ENCODE measurements at regions not wholly inside any gene's neighbourhood (a gene's known extent, or its start where the extent isn't known, plus 50 kb on each side); places are given as distances from the start of the nearest gene placed in this dataset.

GRCh38 chr13:106344342-106344741 is 191.1 kb downstream of the EFNB2 start:
- no peaks in the 10 kb centered on the region for H3K36me3 ChIP-seq (ENCODE audit: insufficient read depth, insufficient read length, low read length)
- no peak for TF ChIP-seq SUZ12 (IDR thresholded peaks at IDR 0.05; ENCODE audit: extremely low read depth, insufficient read depth, insufficient read length)
- TF ChIP-seq ZNF274 (IDR thresholded peaks at IDR 0.05; ENCODE audit: low read depth, low read length): no peak
- no peak for TF ChIP-seq YY1 (IDR thresholded peaks at IDR 0.05; ENCODE audit: insufficient read depth, insufficient read length)
- no peak overlapping the region for H3K9ac ChIP-seq (ENCODE audit: insufficient read length, low read depth)
- no peak overlapping the region for H3K4me3 ChIP-seq (ENCODE audit: insufficient read length, low read depth)
- DNase-seq (ENCODE audit: low read depth, low spot score): no peak
- no peaks in the 10 kb centered on the region for H3K27me3 ChIP-seq (ENCODE audit: insufficient read depth, insufficient read length)
- no peaks in the 10 kb centered on the region for H3K4me1 ChIP-seq (ENCODE audit: insufficient read depth, insufficient read length)
- H3K9me3 ChIP-seq (ENCODE audit: insufficient read depth, low read length): peaks cover 14% of the 10 kb centered on the region

- no peak for DNase-seq (ENCODE audit: low read depth, low spot score)
- no peaks in the 10 kb centered on the region for H3K4me1 ChIP-seq (ENCODE audit: insufficient read depth, insufficient read length)
- H3K9ac ChIP-seq (ENCODE audit: insufficient read length, low read depth): no peak overlapping the region
- H3K36me3 ChIP-seq (ENCODE audit: insufficient read depth, insufficient read length, low read length): no peaks in the 10 kb centered on the region
- no peak overlapping the region for H3K4me3 ChIP-seq (ENCODE audit: insufficient read length, low read depth)
- peaks cover 14% of the 10 kb centered on the region for H3K9me3 ChIP-seq (ENCODE audit: insufficient read depth, low read length)
- TF ChIP-seq SUZ12 (IDR thresholded peaks at IDR 0.05; ENCODE audit: extremely low read depth, insufficient read depth, insufficient read length) (no peak), YY1 (IDR thresholded peaks at IDR 0.05; ENCODE audit: insufficient read depth, insufficient read length) (no peak), ZNF274 (IDR thresholded peaks at IDR 0.05; ENCODE audit: low read depth, low read length) (no peak)
- H3K27me3 ChIP-seq (ENCODE audit: insufficient read depth, insufficient read length): no peaks in the 10 kb centered on the region
Measured at GRCh38 chr13:106343836-106344235, 191.6 kb downstream of the EFNB2 start.

GRCh38 chr13:106340249-106340648 is 195.2 kb downstream of the EFNB2 start:
- TF ChIP-seq ZNF274 (IDR thresholded peaks at IDR 0.05; ENCODE audit: low read depth, low read length) (no peak), YY1 (IDR thresholded peaks at IDR 0.05; ENCODE audit: insufficient read depth, insufficient read length) (no peak), SUZ12 (IDR thresholded peaks at IDR 0.05; ENCODE audit: extremely low read depth, insufficient read depth, insufficient read length) (no peak)
- no peak for DNase-seq (ENCODE audit: low read depth, low spot score)
- no peaks in the 10 kb centered on the region for H3K4me1 ChIP-seq (ENCODE audit: insufficient read depth, insufficient read length)
- no peak overlapping the region for H3K4me3 ChIP-seq (ENCODE audit: insufficient read length, low read depth)
- H3K9ac ChIP-seq (ENCODE audit: insufficient read length, low read depth): no peak overlapping the region
- no peaks in the 10 kb centered on the region for H3K27me3 ChIP-seq (ENCODE audit: insufficient read depth, insufficient read length)
- H3K9me3 ChIP-seq (ENCODE audit: insufficient read depth, low read length): peaks cover 14% of the 10 kb centered on the region
- H3K36me3 ChIP-seq (ENCODE audit: insufficient read depth, insufficient read length, low read length): no peaks in the 10 kb centered on the region

- Histone ChIP-seq H3K9ac (ENCODE audit: insufficient read length, low read depth) (no peak overlapping the region), H3K27me3 (ENCODE audit: insufficient read depth, insufficient read length) (no peaks in the 10 kb centered on the region), H3K9me3 (ENCODE audit: insufficient read depth, low read length) (peaks cover 14% of the 10 kb centered on the region), H3K4me1 (ENCODE audit: insufficient read depth, insufficient read length) (no peaks in the 10 kb centered on the region), H3K36me3 (ENCODE audit: insufficient read depth, insufficient read length, low read length) (no peaks in the 10 kb centered on the region), H3K4me3 (ENCODE audit: insufficient read length, low read depth) (no peak overlapping the region)
- no peak for DNase-seq (ENCODE audit: low read depth, low spot score)
- no peak for TF ChIP-seq SUZ12 (IDR thresholded peaks at IDR 0.05; ENCODE audit: extremely low read depth, insufficient read depth, insufficient read length)
- TF ChIP-seq YY1 (IDR thresholded peaks at IDR 0.05; ENCODE audit: insufficient read depth, insufficient read length): no peak
- TF ChIP-seq ZNF274 (IDR thresholded peaks at IDR 0.05; ENCODE audit: low read depth, low read length): no peak
Measured at GRCh38 chr13:106337096-106337850, 198.2 kb downstream of the EFNB2 start.

- no peak for DNase-seq (ENCODE audit: low read depth, low spot score)
- no peak overlapping the region for H3K9ac ChIP-seq (ENCODE audit: insufficient read length, low read depth)
Measured at GRCh38 chr13:106336668-106337067, 198.8 kb downstream of the EFNB2 start.

GRCh38 chr13:106332621-106333020 is 202.8 kb downstream of the EFNB2 start:
- Histone ChIP-seq H3K27me3 (ENCODE audit: insufficient read depth, insufficient read length) (no peaks in the 10 kb centered on the region), H3K4me3 (ENCODE audit: insufficient read length, low read depth) (no peak overlapping the region), H3K36me3 (ENCODE audit: insufficient read depth, insufficient read length, low read length) (no peaks in the 10 kb centered on the region), H3K9ac (ENCODE audit: insufficient read length, low read depth) (no peak overlapping the region), H3K4me1 (ENCODE audit: insufficient read depth, insufficient read length) (no peaks in the 10 kb centered on the region), H3K9me3 (ENCODE audit: insufficient read depth, low read length) (no peaks in the 10 kb centered on the region)
- DNase-seq (ENCODE audit: low read depth, low spot score): no peak
- TF ChIP-seq YY1 (IDR thresholded peaks at IDR 0.05; ENCODE audit: insufficient read depth, insufficient read length) (no peak), ZNF274 (IDR thresholded peaks at IDR 0.05; ENCODE audit: low read depth, low read length) (no peak), SUZ12 (IDR thresholded peaks at IDR 0.05; ENCODE audit: extremely low read depth, insufficient read depth, insufficient read length) (no peak)

More at GRCh38 chr13:106336668-106337067, 198.8 kb downstream of the EFNB2 start:
- H3K9me3 ChIP-seq (ENCODE audit: insufficient read depth, low read length): peaks cover 14% of the 10 kb centered on the region
- H3K4me1 ChIP-seq (ENCODE audit: insufficient read depth, insufficient read length): no peaks in the 10 kb centered on the region
- H3K4me3 ChIP-seq (ENCODE audit: insufficient read length, low read depth): no peak overlapping the region
- H3K27me3 ChIP-seq (ENCODE audit: insufficient read depth, insufficient read length): no peaks in the 10 kb centered on the region
- no peaks in the 10 kb centered on the region for H3K36me3 ChIP-seq (ENCODE audit: insufficient read depth, insufficient read length, low read length)
- TF ChIP-seq SUZ12 (IDR thresholded peaks at IDR 0.05; ENCODE audit: extremely low read depth, insufficient read depth, insufficient read length) (no peak), ZNF274 (IDR thresholded peaks at IDR 0.05; ENCODE audit: low read depth, low read length) (no peak), YY1 (IDR thresholded peaks at IDR 0.05; ENCODE audit: insufficient read depth, insufficient read length) (no peak)

- Histone ChIP-seq H3K9ac (ENCODE audit: insufficient read length, low read depth) (no peak overlapping the region), H3K27me3 (ENCODE audit: insufficient read depth, insufficient read length) (no peaks in the 10 kb centered on the region), H3K4me3 (ENCODE audit: insufficient read length, low read depth) (no peak overlapping the region), H3K4me1 (ENCODE audit: insufficient read depth, insufficient read length) (no peaks in the 10 kb centered on the region), H3K9me3 (ENCODE audit: insufficient read depth, low read length) (no peaks in the 10 kb centered on the region), H3K36me3 (ENCODE audit: insufficient read depth, insufficient read length, low read length) (no peaks in the 10 kb centered on the region)
- DNase-seq (ENCODE audit: low read depth, low spot score): no peak
- no peak for TF ChIP-seq ZNF274 (IDR thresholded peaks at IDR 0.05; ENCODE audit: low read depth, low read length)
Measured at GRCh38 chr13:106331116-106331515, 204.3 kb downstream of the EFNB2 start.
